ENCODE measurements at regions not wholly inside any gene's neighbourhood (a gene's known extent, or its start where the extent isn't known, plus 50 kb on each side); places are given as distances from the start of the nearest gene placed in this dataset.

DNA sequence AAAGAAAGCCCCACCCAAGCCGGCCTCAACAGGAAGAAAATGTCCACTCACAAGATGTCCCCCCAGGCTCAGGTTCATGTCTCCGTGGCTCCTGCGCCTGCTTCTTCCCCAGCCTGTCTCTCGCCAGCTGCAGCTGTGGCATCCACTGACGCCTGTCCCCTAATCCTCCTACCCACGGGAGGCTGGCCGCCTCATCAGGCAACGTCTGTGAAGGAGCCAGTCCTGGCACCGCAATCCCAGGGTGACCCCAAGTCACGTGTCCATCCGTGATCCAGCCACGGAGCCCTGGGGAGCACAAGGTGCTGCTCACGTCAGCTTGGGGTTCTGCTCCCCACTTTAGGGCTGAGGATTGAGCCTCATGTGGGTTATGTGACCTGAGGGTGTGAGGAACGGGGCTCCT lies 640.3 kb downstream of the CDH26 start:
- DNase-seq: no peak

DNA sequence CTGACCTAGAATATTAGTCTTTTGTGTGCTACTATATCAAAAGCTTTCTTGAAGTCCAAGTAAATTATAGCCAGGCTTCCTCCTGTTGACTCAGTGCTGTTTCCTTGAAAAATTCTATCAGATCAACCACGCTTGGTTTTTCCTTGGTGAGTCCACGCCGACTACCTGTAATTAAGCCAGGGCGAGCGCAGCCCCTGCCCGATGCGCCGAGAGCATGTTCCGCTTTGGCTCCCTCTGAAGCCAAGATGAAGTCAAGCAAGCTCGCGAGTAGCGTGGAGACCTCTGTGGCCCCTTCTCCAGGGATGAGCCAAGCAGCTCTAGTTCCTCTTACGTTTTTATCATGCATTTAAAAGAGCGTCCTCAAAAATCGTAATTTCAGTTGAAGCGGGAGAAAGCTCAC lies 641.2 kb downstream of the CDH26 start:
- DNase-seq: no peak

GRCh38 chr20:60600036-60600435 lies 641.8 kb downstream of the CDH26 start:
- no peak for DNase-seq

- no peak for DNase-seq
These were observed 628.0 kb upstream of the CDH4 start for GRCh38 chr20:60624066-60624465.

- DNase-seq: no peak
These were observed 624.1 kb upstream of the CDH4 start for GRCh38 chr20:60627751-60628565.

DNA sequence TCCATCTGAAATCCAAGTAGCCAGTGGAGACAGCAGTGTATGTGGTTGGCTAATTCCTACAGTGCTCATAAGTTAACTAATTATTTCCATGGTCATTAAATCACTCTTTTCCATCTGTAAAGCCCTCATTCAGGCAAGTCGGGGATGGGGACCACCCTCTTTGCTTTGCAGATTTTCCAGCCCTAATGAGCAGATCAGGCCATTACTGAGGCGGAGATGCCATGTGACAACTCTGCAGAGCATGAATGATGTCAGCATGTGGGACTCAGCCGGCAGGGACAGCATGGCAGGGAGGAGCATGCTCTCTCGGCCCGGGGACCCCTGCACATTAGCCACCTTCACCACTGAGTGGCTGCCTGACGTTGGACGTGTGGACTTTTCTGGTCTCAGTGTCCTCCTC lies 623.3 kb upstream of the CDH4 start:
- DNase-seq: no peak

- no peak for DNase-seq
These were observed 622.9 kb upstream of the CDH4 start for GRCh38 chr20:60629206-60629605.

DNA sequence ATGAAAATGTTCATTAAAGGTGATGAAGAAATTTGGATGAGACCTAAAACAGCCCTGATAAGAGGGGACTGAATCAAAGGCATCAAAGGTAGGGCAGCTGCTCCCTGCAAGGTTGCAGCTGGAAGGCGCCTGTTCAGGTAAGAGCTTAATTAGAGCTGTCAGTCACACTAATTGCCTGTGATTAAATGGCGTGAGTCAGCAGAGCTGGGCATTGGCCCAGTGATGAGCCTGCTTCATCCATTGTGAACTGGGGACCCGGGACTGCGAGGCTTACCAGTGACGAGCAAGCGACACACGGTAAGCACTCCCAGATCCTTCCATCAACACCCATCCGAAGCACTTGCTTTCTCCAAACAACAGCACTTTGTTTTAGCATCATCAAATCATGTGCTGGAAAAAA lies 621.5 kb upstream of the CDH4 start:
- DNase-seq: peak; percentile 8

DNA sequence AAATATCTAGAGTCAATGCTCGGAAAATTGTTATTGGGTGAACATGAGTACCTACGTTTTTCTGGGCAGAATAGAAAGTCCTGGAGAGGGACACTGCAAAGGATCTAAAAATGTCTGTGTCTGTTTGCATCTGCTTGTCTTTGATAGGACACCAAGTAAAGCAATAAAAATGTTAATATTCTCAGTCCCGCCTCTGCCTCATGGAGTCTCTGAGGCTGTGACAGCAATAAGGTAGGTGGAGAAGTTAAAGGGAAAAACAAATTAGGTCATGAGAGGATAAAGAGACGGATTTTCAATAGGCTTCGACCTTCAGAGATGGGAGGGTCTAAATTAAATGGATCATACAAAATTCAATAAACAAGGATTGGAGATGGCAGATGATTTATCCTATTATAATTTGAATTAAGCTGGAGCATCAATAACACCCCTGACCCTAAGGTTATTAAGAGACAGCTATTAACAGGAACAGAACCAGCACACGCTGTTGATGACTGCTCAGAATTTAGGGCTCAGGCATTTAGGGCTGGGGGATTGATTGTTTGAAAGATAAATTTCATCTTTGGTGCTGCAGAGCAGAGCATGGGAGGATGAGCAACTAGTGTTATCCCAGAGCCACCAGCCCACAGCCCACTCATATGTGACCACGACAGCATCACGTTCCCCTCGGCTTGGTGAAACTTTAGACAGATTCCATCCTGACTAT lies 620.3 kb upstream of the CDH4 start:
- DNase-seq: no peak

DNA sequence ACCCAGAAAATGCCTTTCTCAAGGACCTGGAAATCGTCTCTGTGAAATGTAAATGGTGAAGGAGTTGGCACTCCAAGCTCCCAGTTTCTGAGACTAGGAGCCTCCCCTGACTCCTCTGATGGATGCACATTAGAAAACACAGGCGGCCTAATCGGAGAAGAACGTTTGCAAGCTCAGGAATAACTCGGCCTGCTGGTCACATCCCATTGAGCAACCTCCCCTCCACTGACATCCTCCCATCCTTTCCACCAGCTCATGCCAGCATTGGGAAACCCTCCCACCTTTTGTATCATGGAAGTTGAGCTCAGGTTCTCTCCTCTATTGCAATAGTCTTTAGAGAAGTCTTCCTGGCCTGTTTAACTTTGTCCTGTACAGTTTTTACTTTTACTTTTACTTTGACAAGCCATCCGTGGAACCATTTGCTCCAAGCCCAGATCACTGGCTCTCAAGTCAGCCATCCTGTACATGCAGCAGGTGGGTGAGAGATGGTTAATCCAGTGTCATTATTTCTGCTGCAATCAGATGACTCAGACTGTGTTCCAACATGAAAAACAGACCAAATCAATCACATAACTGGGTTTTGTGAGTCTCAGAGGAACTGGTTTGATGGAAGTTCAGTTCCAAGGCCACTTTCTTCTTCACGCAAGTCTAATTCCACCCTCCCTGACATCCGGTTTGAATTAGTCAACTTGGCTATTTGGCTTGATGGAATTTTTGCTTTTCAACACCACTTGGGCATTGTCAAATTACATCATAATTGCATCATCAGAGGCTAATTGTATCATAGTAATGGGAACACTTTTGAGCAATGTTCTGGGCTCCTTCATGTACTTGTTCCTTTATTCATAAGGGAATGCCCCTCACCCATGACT lies 619.4 kb upstream of the CDH4 start:
- no peak for DNase-seq

DNA sequence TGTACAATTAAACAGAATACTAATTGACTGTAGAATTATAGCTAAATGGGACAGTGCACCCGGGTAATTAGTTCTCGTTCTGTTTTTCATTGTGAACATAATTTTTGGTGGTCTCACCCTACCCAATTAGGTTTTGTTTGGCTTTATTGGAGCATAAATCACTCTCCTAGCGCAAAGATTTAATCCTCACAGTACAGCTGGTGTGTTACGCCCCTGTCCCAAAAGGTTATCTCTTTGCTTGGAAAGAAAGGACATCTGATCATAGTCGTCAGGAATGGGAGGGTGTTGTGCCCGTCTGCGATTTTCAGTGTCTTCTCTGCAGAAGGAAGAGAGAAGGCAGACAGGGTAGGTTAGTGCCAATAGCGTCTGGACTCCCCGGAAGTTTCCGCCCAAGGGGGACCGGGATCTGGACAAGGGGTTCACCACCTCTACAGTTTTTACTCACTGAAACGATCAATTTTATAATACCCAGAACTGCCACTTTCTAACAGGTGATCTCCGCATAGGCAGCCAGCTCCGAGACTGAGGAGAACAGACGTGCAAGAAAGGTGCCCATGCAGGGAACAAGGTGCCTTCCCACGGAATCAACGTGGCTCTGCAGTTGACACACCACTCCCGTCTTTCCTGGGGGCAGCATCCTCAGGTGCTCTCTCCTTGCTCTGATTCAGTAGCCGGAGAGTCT lies 617.4 kb upstream of the CDH4 start:
- DNase-seq: no peak

DNA sequence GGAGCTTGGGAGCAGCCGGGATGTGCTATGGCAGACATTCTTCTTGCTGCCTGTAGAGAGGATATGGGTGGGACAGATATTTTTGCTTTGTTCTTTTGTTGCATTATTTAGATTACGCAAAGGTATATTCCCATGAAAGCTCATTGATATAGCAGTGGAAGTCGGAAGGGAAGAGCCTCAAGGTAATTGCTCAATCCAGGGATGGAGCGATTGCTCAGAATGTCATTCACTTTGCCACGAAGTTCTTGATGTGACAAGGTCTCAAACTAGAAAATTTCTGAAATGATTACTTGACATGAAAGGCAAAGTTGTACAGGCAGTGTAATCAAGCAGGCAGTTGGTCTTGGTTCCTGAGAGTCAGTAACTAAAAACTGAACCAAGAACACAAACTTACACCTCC lies 615.6 kb upstream of the CDH4 start:
- no peak for DNase-seq

- DNase-seq: no peak
These were observed 614.3 kb upstream of the CDH4 start for GRCh38 chr20:60637801-60638200.

DNA sequence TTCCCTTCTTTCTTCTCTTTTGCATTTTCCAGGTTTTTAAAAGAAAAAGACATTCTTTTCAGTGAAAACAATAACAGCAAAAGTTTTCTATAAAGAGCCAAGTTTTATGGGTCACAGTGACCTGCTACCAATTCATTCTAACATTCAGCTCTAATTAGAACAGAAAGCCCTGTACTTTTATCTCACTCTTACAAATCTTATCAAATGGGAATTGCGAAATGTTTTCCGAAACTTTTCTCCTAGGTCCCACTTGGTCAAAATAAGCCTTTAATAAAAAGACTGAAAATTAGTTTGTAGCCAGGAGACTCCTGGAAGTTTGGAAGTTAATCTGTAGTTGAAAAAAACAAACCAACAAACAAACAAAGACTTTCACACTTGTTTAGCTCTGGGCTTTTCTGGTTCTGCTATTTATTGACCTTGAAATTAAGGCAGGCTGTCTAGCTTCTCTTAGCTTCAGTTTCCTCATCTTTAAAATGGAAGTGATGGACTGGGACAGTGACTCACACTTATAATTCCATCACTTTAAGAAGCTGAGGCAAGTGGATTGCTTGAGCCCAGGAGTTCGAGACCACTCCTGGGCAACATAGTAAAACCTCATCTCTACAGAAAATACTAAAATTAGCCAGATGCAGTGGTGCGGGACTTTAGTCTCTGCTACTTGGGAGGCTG lies 613.5 kb upstream of the CDH4 start:
- DNase-seq: no peak

- no peak for DNase-seq
These were observed 610.1 kb upstream of the CDH4 start for GRCh38 chr20:60641879-60642447.

DNA sequence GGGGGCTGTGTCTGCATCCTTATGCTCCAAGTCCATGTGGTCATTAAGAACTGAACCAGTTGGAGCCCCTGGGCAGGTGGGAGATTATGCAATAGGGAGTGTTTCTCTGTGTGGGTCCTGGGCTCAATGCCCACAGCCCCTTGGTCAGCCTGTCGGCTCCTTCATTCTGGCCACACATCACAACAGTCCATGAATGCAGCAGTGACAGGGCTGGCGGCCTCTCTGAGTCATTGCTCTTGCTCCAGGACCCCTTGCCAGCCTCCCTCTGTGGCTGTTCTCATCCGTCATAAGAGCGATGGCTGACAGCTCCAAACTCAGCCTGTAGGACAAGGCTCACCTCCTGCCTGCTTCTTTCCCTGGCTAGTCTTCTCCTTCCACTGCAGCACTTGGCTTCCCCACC lies 609.5 kb upstream of the CDH4 start:
- no peak for DNase-seq

GRCh38 chr20:60648556-60648955 lies 603.5 kb upstream of the CDH4 start:
- DNase-seq: no peak

DNA sequence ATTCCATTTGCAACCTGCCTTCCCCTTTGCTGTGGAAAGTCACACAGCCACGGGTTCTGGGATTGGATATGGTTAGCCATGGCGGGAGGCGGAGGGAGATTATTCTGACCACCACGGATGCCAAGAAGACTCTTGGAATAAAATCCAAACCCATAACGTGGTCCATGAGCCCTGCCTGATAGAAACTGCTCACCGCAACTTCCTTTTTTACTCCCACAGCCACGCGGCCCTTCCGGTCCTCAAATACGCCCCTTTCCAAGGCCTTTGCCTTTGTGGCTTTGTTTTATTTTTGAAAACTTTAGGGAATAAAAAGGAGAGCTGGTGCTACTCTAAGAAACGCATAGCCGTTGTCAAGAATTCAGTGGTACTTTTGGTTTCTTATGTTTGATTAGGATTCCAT lies 602.5 kb upstream of the CDH4 start:
- no peak for DNase-seq

GRCh38 chr20:60650087-60650486 lies 602.0 kb upstream of the CDH4 start:
- no peak for DNase-seq

GRCh38 chr20:60652046-60652445 lies 600.0 kb upstream of the CDH4 start:
- no peak for DNase-seq

GRCh38 chr20:60652615-60653014 lies 599.4 kb upstream of the CDH4 start:
- no peak for DNase-seq

All from DMS79 treated with DMSO at 0.1 percent for 48 hours (cell line).